GM21390 (cell line): ENCODE measurements at regions not wholly inside any gene's neighbourhood (a gene's known extent, or its start where the extent isn't known, plus 50 kb on each side); places are given as distances from the start of the nearest gene placed in this dataset.
A peak's percentile ranks its signal among the peaks of the same experiment; 100 is the strongest.

Experiments
- ATAC-seq: cut with Tn5 transposase; IDR thresholded peaks from one replicate; pipeline ENCODE4 v1.9.1; 2021; ENCODE audit not compliant: unreplicated experiment

GRCh38 chr2:129623783-129624182 is 355.7 kb upstream of the RAB6C start:
- no peak for ATAC-seq

GRCh38 chr2:129627437-129627836 is 352.0 kb upstream of the RAB6C start:
- no peak for ATAC-seq

GRCh38 chr2:129636692-129637091 is 342.8 kb upstream of the RAB6C start:
- ATAC-seq = no peak

GRCh38 chr2:129641371-129641770 is 338.1 kb upstream of the RAB6C start:
- no peak for ATAC-seq

GRCh38 chr2:129642526-129643043 is 336.9 kb upstream of the RAB6C start:
- ATAC-seq = no peak

- ATAC-seq = no peak
Observed at GRCh38 chr2:129645335-129645734, 334.1 kb upstream of the RAB6C start.

GRCh38 chr2:129646107-129646506 is 333.4 kb upstream of the RAB6C start:
- no peak for ATAC-seq

- no peak for ATAC-seq
Observed at GRCh38 chr2:129653246-129653645, 326.2 kb upstream of the RAB6C start.

GRCh38 chr2:129654331-129654730 is 325.1 kb upstream of the RAB6C start:
- ATAC-seq = no peak

- no peak for ATAC-seq
Observed at GRCh38 chr2:129656081-129656598, 323.3 kb upstream of the RAB6C start.

GRCh38 chr2:129658430-129658829 is 321.0 kb upstream of the RAB6C start:
- no peak for ATAC-seq

GRCh38 chr2:129661935-129662334 is 317.5 kb upstream of the RAB6C start:
- ATAC-seq = no peak

GRCh38 chr2:129667577-129667976 is 311.9 kb upstream of the RAB6C start:
- no peak for ATAC-seq

GRCh38 chr2:129672521-129672920 is 306.9 kb upstream of the RAB6C start:
- ATAC-seq = no peak

- no peak for ATAC-seq
Observed at GRCh38 chr2:129673234-129673633, 306.2 kb upstream of the RAB6C start.

GRCh38 chr2:129673847-129674711 is 305.4 kb upstream of the RAB6C start:
- peak; percentile 76 for ATAC-seq

GRCh38 chr2:129678751-129679150 is 300.7 kb upstream of the RAB6C start:
- no peak for ATAC-seq

GRCh38 chr2:129681788-129682187 is 297.7 kb upstream of the RAB6C start:
- ATAC-seq = no peak

GRCh38 chr2:129689653-129690448 is 289.6 kb upstream of the RAB6C start:
- no peak for ATAC-seq

GRCh38 chr2:129695496-129695895 is 284.0 kb upstream of the RAB6C start:
- no peak for ATAC-seq

GRCh38 chr2:129698593-129698992 is 280.9 kb upstream of the RAB6C start:
- ATAC-seq = no peak
